HUDEP-2 (cell line): ENCODE measurements at regions not wholly inside any gene's neighbourhood (a gene's known extent, or its start where the extent isn't known, plus 50 kb on each side); places are given as distances from the start of the nearest gene placed in this dataset.

Experiments used
- DNase-seq, 76 experiments: peaks; one replicate each; lab custom pipeline; 2025; ENCODE audit not compliant: unreplicated experiment in 76 of 76; lab: John Stamatoyannopoulos, UW

DNA sequence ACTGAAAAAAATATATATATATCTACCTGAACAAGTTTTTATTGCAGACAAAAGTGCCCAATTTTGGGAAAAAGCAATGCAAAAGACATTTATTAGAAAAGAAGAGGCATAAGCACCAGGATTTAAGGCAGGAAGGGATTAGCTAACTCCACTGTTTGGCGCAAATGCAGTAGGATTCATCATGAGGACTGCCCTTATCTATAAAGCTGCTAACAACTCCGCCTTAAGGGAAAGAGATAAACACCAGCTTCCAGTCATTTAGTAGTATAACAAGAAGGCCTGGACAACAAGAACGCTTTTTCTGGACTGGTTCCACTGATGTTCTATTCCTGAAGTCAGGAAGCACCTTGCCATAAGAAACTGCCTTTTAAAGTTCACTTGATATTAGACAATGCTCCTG lies 52.9 kb upstream of the FSHR start:
- DNase-seq = no peak
